ENCODE measurements at regions not wholly inside any gene's neighbourhood (a gene's known extent, or its start where the extent isn't known, plus 50 kb on each side); places are given as distances from the start of the nearest gene placed in this dataset.

DNA sequence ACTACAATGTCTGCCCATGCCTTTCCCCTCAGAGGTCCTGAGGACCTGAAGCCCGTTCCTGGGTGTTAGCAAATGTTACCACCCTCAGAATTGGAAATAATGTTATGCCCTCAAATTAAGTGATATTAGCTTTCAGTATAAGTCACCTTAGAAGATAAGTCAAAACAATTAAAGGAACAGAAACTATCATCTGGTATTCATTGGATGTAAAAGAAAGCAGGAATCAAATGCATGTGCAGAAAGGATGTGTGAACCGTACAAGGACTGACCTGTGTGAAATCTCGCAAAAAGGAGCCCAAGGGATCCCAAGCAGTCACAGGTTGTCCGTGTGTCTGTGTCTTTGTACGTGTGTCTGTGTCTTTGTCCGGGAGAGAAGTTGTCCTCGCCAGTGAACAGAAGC is 51.6 kb upstream of the TAB2 start:
- no peak overlapping the region for H3K4me3 ChIP-seq (replicated peaks; ENCODE audit: low read depth, low read length)
- DNase-seq (ENCODE audit: extremely low read depth, low read depth) = no peak
- TF ChIP-seq, protein P1, sequence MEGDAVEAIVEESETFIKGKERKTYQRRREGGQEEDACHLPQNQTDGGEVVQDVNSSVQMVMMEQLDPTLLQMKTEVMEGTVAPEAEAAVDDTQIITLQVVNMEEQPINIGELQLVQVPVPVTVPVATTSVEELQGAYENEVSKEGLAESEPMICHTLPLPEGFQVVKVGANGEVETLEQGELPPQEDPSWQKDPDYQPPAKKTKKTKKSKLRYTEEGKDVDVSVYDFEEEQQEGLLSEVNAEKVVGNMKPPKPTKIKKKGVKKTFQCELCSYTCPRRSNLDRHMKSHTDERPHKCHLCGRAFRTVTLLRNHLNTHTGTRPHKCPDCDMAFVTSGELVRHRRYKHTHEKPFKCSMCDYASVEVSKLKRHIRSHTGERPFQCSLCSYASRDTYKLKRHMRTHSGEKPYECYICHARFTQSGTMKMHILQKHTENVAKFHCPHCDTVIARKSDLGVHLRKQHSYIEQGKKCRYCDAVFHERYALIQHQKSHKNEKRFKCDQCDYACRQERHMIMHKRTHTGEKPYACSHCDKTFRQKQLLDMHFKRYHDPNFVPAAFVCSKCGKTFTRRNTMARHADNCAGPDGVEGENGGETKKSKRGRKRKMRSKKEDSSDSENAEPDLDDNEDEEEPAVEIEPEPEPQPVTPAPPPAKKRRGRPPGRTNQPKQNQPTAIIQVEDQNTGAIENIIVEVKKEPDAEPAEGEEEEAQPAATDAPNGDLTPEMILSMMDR (IDR thresholded peaks at IDR 0.05; ENCODE audit: low read depth, low read length, missing control alignments) = no peak

DNA sequence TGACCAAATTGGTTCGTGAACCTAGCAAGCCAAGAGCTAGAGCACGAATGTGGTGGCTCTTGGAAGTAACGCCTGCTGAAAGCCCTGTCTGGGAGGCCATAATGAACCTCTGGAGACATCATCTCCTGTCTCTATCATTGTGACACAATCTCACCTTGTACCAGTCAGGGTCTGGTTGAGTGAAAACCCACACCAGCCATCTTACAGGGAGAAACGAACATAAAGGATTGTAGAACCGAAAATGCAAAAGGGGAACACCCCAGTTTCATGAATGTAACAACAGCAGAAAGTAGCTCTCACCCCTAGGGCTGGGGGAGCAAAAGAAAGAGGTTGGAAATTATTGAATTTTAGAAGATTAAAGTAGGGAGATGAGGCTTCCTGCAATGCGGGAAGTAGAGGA is 50.9 kb upstream of the TAB2 start:
- DNase-seq (ENCODE audit: extremely low read depth, low read depth) = no peak
- H3K4me3 ChIP-seq (replicated peaks; ENCODE audit: low read depth, low read length) = no peak overlapping the region

DNA sequence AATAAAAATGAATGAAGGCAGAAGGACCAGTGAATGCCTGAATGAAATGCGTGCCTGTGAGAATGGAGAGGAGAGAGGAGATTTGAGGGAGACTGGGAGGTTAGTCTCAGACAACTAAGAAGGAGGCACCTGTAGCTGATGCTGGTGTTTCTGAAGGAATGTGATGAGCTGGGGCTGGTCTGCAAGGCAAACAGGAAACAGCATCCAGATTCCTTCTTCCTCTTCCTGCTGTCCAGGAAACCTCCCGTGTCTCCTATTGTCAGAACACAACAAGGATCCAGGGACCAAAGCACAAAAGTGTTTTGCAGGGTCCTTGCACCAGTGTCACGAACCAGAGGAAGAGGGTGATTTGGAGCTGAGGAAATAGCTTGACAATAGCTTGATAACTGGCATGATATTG is 50.4 kb upstream of the TAB2 start:
- TF ChIP-seq, protein P1 (IDR thresholded peaks at IDR 0.05; ENCODE audit: low read depth, low read length, missing control alignments) = no peak
- no peak overlapping the region for H3K4me3 ChIP-seq (replicated peaks; ENCODE audit: low read depth, low read length)
- DNase-seq (ENCODE audit: extremely low read depth, low read depth) = no peak

More for the DNA sequence above, 50.9 kb upstream of the TAB2 start:
- TF ChIP-seq, protein P1 (IDR thresholded peaks at IDR 0.05; ENCODE audit: low read depth, low read length, missing control alignments) = no peak

DNA sequence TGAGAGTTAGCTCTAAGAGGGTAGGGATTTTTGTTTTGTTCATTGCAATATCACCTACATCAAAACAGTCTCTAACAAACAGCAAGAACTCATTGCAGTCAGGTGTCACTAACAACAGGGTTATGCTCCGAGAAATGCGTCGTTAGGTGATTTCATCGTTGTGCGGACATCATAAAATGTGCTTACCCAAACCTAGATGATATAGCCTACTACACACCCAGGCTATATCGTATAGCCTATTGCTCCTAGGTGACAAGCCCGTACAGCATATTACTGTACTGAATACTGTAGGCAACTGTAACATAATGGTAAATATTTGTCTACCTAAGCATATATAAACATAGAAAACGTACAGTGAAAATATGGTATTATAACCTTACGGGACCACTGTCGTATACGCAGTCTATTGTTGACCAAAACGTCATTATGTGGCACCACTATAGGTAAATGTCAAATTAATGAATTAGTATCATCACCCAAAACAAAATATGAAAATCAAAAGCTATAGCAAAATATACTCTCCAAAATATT is 49.9 kb upstream of the TAB2 start:
- TF ChIP-seq, protein P1 (IDR thresholded peaks at IDR 0.05; ENCODE audit: low read depth, low read length, missing control alignments) = no peak
- no peak overlapping the region for H3K4me3 ChIP-seq (replicated peaks; ENCODE audit: low read depth, low read length)
- no peak for DNase-seq (ENCODE audit: extremely low read depth, low read depth)
